SK-N-SH treated with all-trans-retinoic acid at 6 μM for 48 hours (cell line): ENCODE measurements at regions not wholly inside any gene's neighbourhood (a gene's known extent, or its start where the extent isn't known, plus 50 kb on each side); places are given as distances from the start of the nearest gene placed in this dataset.

Experiments
- ATAC-seq: fragments of 200-7000 bp; cut with Tn5 transposase; 3 replicates; pipeline ENCODE4 v1.9.1; 2020; ENCODE audit warnings: mild to moderate bottlenecking, moderate library complexity
- ARNTL ChIP-seq: fragments of 450-650 bp; formaldehyde crosslinking; IDR thresholded peaks from 2 replicates; pipeline ENCODE4 v1.5.0; 2020; ENCODE audit warnings: low read depth, mild to moderate bottlenecking, moderate library complexity, borderline replicate concordance
- BACH2 ChIP-seq: fragments of 250-450 bp; sonication (Bioruptor Pico); IDR thresholded peaks from 2 replicates; pipeline ENCODE4 v1.9.0; 2021; ENCODE audit warnings: mild to moderate bottlenecking, borderline replicate concordance
- CSDC2 ChIP-seq: fragments of 250-450 bp; sonication (Bioruptor Pico); IDR thresholded peaks from 2 replicates; pipeline ENCODE4 v1.5.0; 2020; ENCODE audit warnings: mild to moderate bottlenecking, moderate library complexity
- ESRRG ChIP-seq: fragments of 250-450 bp; sonication (Bioruptor Pico); IDR thresholded peaks from 2 replicates; pipeline ENCODE4 v1.6.1; 2021; ENCODE audit warnings: mild to moderate bottlenecking
- GLIS3 ChIP-seq: fragments of 250-450 bp; sonication (Bioruptor Pico); IDR thresholded peaks from 2 replicates; pipeline ENCODE4 v1.5.0; 2020; ENCODE audit warnings: mild to moderate bottlenecking, moderate library complexity
- ISL1 ChIP-seq: fragments of 250-450 bp; sonication (Bioruptor Pico); IDR thresholded peaks from 2 replicates; pipeline ENCODE4 v2.1.2; 2022; ENCODE audit warnings: mild to moderate bottlenecking, moderate library complexity
- OSR1 ChIP-seq: fragments of 250-450 bp; sonication (Bioruptor Pico); IDR thresholded peaks from 2 replicates; pipeline ENCODE4 v1.8.0; 2022; ENCODE audit warnings: moderate library complexity, mild to moderate bottlenecking, inconsistent platforms
- PPARA ChIP-seq: fragments of 250-450 bp; sonication (Bioruptor Pico); IDR thresholded peaks from 2 replicates; pipeline ENCODE4 v1.5.0; 2020; ENCODE audit warnings: mild to moderate bottlenecking, borderline replicate concordance
- RARB ChIP-seq: fragments of 250-450 bp; sonication (Bioruptor Pico); IDR thresholded peaks from 2 replicates; pipeline ENCODE4 v1.8.0; 2021; ENCODE audit warnings: mild to moderate bottlenecking, moderate library complexity
- SNAI2 ChIP-seq: fragments of 250-450 bp; sonication (Bioruptor Pico); IDR thresholded peaks from 2 replicates; pipeline ENCODE4 v1.5.0; 2020; ENCODE audit warnings: mild to moderate bottlenecking, moderate library complexity
- TCF4 ChIP-seq: fragments of 250-450 bp; sonication (Bioruptor Pico); IDR thresholded peaks from 2 replicates; pipeline ENCODE4 v1.8.0; 2021; ENCODE audit warnings: mild to moderate bottlenecking, moderate library complexity, borderline replicate concordance
- ZC3H10 ChIP-seq: fragments of 250-450 bp; sonication (Bioruptor Pico); IDR thresholded peaks from 2 replicates; pipeline ENCODE4 v1.5.1; 2021; ENCODE audit warnings: mild to moderate bottlenecking, moderate library complexity
- ZFP3 ChIP-seq: fragments of 250-450 bp; sonication (Bioruptor Pico); IDR thresholded peaks from 2 replicates; pipeline ENCODE4 v1.5.0; 2020; ENCODE audit warnings: mild to moderate bottlenecking, moderate library complexity
- ZNF8 ChIP-seq: fragments of 450-650 bp; formaldehyde crosslinking; IDR thresholded peaks from 2 replicates; pipeline ENCODE4 v1.5.0; 2020; ENCODE audit warnings: mild to moderate bottlenecking, moderate library complexity
- TF ChIP-seq, protein P1 (sequence below): fragments of 250-450 bp; sonication (Bioruptor Pico); IDR thresholded peaks from 2 replicates; pipeline ENCODE4 v1.8.0; 2020; ENCODE audit warnings: mild to moderate bottlenecking, moderate library complexity, borderline replicate concordance
- TF ChIP-seq, protein P2 (sequence below): fragments of 250-450 bp; sonication (Bioruptor Pico); IDR thresholded peaks from 2 replicates; pipeline ENCODE4 v1.5.0; 2020; ENCODE audit warnings: mild to moderate bottlenecking, moderate library complexity
- TF ChIP-seq, protein P3 (sequence below): fragments of 250-450 bp; sonication (Bioruptor Pico); IDR thresholded peaks from 2 replicates; pipeline ENCODE4 v1.8.0; 2021; ENCODE audit warnings: low read depth, mild to moderate bottlenecking, moderate library complexity, borderline replicate concordance
- TF ChIP-seq, protein P4 (sequence below): fragments of 250-450 bp; sonication (Bioruptor Pico); IDR thresholded peaks from 2 replicates; pipeline ENCODE4 v1.5.1; 2021; ENCODE audit warnings: mild to moderate bottlenecking, moderate library complexity
- TF ChIP-seq, protein P5 (sequence below): fragments of 250-450 bp; sonication (Bioruptor Pico); IDR thresholded peaks from 2 replicates; pipeline ENCODE4 v1.5.1; 2020; ENCODE audit warnings: low read depth, mild to moderate bottlenecking, moderate library complexity

DNA sequence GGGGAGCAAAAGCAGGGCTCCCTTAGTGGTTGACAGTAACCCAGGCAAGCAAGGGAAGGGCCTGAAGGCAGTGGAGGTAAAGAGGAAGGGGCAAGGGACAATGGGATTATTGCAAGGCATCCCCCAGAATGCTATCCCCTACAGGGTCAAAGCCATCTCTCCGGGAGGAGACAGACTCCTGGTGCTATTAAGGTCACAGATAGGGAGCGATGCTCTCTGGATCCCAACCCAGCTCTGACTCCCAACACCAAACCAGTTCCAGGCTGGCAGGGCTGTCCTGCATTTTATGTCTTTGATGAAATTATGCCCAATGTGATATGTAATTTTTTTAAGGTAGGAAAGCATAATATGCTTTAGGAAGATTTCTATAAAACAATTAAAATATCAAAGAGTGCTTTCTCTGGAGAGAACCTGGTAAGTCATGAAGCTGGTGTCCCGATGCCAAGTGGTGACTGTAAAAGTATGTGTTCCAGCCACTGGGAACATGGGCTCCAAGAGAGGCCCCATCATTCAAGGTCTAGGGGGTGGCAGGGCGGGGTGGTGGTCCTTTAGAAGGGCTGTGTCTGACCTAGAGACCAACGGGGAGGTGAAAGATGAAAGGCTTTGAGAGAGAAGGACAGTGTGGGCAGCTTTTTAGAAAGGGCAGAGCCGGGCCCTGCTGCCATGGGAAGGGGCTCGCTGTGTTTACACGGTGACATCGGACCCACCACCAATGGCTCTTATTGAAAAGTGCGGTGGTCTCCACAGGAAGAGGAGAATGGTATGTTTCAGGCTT lies 276.5 kb downstream of the CDC5L start:
- no peak for ATAC-seq
- no peak for TF ChIP-seq BACH2 (CRISPR knock-in tag)
- TF ChIP-seq, protein P1, sequence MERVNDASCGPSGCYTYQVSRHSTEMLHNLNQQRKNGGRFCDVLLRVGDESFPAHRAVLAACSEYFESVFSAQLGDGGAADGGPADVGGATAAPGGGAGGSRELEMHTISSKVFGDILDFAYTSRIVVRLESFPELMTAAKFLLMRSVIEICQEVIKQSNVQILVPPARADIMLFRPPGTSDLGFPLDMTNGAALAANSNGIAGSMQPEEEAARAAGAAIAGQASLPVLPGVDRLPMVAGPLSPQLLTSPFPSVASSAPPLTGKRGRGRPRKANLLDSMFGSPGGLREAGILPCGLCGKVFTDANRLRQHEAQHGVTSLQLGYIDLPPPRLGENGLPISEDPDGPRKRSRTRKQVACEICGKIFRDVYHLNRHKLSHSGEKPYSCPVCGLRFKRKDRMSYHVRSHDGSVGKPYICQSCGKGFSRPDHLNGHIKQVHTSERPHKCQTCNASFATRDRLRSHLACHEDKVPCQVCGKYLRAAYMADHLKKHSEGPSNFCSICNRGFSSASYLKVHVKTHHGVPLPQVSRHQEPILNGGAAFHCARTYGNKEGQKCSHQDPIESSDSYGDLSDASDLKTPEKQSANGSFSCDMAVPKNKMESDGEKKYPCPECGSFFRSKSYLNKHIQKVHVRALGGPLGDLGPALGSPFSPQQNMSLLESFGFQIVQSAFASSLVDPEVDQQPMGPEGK: no peak
- TF ChIP-seq ZC3H10 (CRISPR knock-in tag): no peak
- no peak for TF ChIP-seq ZNF8 (CRISPR knock-in tag)
- no peak for TF ChIP-seq SNAI2 (CRISPR knock-in tag)
- TF ChIP-seq, protein P2, sequence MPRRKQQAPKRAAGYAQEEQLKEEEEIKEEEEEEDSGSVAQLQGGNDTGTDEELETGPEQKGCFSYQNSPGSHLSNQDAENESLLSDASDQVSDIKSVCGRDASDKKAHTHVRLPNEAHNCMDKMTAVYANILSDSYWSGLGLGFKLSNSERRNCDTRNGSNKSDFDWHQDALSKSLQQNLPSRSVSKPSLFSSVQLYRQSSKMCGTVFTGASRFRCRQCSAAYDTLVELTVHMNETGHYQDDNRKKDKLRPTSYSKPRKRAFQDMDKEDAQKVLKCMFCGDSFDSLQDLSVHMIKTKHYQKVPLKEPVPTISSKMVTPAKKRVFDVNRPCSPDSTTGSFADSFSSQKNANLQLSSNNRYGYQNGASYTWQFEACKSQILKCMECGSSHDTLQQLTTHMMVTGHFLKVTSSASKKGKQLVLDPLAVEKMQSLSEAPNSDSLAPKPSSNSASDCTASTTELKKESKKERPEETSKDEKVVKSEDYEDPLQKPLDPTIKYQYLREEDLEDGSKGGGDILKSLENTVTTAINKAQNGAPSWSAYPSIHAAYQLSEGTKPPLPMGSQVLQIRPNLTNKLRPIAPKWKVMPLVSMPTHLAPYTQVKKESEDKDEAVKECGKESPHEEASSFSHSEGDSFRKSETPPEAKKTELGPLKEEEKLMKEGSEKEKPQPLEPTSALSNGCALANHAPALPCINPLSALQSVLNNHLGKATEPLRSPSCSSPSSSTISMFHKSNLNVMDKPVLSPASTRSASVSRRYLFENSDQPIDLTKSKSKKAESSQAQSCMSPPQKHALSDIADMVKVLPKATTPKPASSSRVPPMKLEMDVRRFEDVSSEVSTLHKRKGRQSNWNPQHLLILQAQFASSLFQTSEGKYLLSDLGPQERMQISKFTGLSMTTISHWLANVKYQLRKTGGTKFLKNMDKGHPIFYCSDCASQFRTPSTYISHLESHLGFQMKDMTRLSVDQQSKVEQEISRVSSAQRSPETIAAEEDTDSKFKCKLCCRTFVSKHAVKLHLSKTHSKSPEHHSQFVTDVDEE (CRISPR knock-in tag): no peak
- TF ChIP-seq, protein P3, sequence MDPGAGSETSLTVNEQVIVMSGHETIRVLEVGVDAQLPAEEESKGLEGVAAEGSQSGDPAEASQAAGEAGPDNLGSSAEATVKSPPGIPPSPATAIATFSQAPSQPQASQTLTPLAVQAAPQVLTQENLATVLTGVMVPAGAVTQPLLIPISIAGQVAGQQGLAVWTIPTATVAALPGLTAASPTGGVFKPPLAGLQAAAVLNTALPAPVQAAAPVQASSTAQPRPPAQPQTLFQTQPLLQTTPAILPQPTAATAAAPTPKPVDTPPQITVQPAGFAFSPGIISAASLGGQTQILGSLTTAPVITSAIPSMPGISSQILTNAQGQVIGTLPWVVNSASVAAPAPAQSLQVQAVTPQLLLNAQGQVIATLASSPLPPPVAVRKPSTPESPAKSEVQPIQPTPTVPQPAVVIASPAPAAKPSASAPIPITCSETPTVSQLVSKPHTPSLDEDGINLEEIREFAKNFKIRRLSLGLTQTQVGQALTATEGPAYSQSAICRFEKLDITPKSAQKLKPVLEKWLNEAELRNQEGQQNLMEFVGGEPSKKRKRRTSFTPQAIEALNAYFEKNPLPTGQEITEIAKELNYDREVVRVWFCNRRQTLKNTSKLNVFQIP (CRISPR knock-in tag): no peak
- no peak for TF ChIP-seq TCF4 (CRISPR knock-in tag)
- 0 out of 2 replicates have a peak, but pooled peaks have one; percentile 55 for TF ChIP-seq CSDC2 (CRISPR knock-in tag)
- TF ChIP-seq, all 23 proteins: peak for 1

DNA sequence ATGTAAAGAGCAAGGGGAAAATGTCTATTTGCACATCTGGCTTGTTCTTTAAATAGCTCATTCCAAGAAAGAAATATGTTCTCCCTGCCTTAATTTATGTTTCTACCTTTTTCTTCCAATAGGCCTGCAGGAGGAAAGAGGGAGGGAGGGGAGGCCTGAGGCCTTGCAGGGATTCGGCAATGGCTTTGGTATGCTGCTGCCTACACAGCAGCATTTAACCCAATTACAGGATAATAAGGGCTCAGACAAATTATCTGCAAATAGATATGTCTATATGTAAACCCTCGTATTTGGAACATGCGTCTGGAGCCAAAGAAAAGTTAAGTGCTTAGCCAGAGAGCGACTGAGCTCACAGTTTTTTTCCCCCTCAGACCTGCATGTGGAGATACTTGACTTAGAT lies 277.2 kb downstream of the CDC5L start:
- TF ChIP-seq ESRRG (CRISPR knock-in tag) (no peak), CSDC2 (CRISPR knock-in tag) (peak; percentile 67; the same call in 1 of the 2 replicates), ISL1 (CRISPR knock-in tag) (peak; percentile 91), TCF4 (CRISPR knock-in tag) (peak; percentile 23; the same call in 1 of the 2 replicates)
- TF ChIP-seq, protein P4, sequence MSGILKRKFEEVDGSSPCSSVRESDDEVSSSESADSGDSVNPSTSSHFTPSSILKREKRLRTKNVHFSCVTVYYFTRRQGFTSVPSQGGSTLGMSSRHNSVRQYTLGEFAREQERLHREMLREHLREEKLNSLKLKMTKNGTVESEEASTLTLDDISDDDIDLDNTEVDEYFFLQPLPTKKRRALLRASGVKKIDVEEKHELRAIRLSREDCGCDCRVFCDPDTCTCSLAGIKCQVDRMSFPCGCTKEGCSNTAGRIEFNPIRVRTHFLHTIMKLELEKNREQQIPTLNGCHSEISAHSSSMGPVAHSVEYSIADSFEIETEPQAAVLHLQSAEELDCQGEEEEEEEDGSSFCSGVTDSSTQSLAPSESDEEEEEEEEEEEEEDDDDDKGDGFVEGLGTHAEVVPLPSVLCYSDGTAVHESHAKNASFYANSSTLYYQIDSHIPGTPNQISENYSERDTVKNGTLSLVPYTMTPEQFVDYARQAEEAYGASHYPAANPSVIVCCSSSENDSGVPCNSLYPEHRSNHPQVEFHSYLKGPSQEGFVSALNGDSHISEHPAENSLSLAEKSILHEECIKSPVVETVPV (CRISPR knock-in tag): 0 out of 2 replicates have a peak, but pooled peaks have one; percentile 10
- TF ChIP-seq, protein P5, sequence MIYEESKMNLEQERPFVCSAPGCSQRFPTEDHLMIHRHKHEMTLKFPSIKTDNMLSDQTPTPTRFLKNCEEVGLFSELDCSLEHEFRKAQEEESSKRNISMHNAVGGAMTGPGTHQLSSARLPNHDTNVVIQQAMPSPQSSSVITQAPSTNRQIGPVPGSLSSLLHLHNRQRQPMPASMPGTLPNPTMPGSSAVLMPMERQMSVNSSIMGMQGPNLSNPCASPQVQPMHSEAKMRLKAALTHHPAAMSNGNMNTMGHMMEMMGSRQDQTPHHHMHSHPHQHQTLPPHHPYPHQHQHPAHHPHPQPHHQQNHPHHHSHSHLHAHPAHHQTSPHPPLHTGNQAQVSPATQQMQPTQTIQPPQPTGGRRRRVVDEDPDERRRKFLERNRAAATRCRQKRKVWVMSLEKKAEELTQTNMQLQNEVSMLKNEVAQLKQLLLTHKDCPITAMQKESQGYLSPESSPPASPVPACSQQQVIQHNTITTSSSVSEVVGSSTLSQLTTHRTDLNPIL (CRISPR knock-in tag): peak; percentile 68
- peak; percentile 49 for ATAC-seq

DNA sequence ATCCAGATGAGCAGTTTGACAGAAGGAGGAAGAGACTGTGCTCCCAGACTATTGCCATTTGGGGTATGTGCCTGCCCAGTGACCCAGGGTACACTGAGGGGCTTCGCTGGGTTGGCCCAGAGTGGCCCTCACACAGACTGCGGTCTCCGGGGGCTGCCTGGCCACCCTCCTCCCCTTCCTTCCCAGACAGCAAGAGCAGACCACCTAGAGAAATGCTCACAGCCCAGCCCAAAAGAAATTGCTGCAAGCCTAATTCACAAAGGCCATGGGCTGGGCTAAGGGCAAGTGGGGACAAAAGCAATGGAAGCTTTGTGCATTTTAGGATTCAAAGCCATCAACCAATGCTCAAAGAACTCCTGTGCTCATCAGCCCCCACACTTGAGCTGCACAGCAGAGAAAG lies 277.6 kb downstream of the CDC5L start:
- TF ChIP-seq, protein P4 (CRISPR knock-in tag): 0 out of 2 replicates have a peak, but pooled peaks have one; percentile 0
- no peak for TF ChIP-seq ZNF8 (CRISPR knock-in tag)
- ATAC-seq: no peak

DNA sequence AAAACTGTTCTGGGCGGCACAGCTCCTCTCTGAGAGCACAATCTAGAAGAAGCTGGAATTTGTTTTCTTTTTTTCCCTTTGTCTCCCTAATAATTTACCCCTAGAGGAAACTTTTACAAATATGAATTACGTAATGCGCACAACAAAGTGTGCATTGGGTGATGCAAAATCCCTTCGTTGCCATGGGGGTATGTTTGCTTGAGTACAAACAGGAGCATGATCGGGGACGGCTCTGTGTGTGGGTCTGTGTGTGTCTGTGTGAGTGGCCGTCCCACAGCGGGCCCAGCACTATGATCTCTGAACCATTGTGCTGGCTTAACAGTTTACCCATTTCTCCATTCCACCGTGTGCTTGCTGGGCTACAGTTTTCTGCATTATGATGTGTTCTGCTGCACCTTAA lies 278.2 kb downstream of the CDC5L start:
- ATAC-seq: no peak
- TF ChIP-seq ZNF8 (CRISPR knock-in tag) (no peak), ARNTL (CRISPR knock-in tag) (no peak), ZFP3 (CRISPR knock-in tag) (no peak), PPARA (CRISPR knock-in tag) (no peak), RARB (CRISPR knock-in tag) (no peak), GLIS3 (CRISPR knock-in tag) (no peak), ESRRG (CRISPR knock-in tag) (no peak), OSR1 (CRISPR knock-in tag) (no peak), ISL1 (CRISPR knock-in tag) (no peak)
- TF ChIP-seq, protein P4 (CRISPR knock-in tag): no peak
- TF ChIP-seq, protein P2 (CRISPR knock-in tag): no peak
